Neural crest cell (in vitro differentiated cells): ENCODE measurements at regions not wholly inside any gene's neighbourhood (a gene's known extent, or its start where the extent isn't known, plus 50 kb on each side); places are given as distances from the start of the nearest gene placed in this dataset.
A peak's percentile ranks its signal among the peaks of the same experiment; 100 is the strongest.

Experiments used
- DNase-seq: peaks from one replicate; pipeline ENCODE4 v3.0.0; 2021; ENCODE audit warnings: low read depth, mixed read lengths, low spot score
- H3K27ac Mint-ChIP-seq: one replicate; pipeline ENCODE4 v1.8.0; 2021; ENCODE audit warnings: mild to moderate bottlenecking, mixed read lengths; ENCODE audit not compliant: unreplicated experiment
- H3K27me3 Mint-ChIP-seq: 2 replicates; pipeline ENCODE4 v1.8.0; 2021; ENCODE audit warnings: low read depth, mild to moderate bottlenecking, mixed read lengths
- H3K36me3 Mint-ChIP-seq: 2 replicates; pipeline ENCODE4 v1.8.0; 2021; ENCODE audit warnings: low read depth, mild to moderate bottlenecking, mixed read lengths
- H3K4me1 Mint-ChIP-seq: 2 replicates; pipeline ENCODE4 v1.8.0; 2021; ENCODE audit warnings: mixed read lengths
- H3K4me3 Mint-ChIP-seq: one replicate; pipeline ENCODE4 v1.8.0; 2021; ENCODE audit warnings: mild to moderate bottlenecking, mixed read lengths
- H3K9me3 Mint-ChIP-seq: 2 replicates; pipeline ENCODE4 v1.8.0; 2021; ENCODE audit warnings: mixed read lengths
- TF ChIP-seq, protein P1 (sequence below): fragments of 200-600 bp; sonication (generic); conservative IDR thresholded peaks from 2 replicates; pipeline ENCODE4 v1.5.0; 2021; ENCODE audit warnings: antibody characterized with exemption, mild to moderate bottlenecking

DNA sequence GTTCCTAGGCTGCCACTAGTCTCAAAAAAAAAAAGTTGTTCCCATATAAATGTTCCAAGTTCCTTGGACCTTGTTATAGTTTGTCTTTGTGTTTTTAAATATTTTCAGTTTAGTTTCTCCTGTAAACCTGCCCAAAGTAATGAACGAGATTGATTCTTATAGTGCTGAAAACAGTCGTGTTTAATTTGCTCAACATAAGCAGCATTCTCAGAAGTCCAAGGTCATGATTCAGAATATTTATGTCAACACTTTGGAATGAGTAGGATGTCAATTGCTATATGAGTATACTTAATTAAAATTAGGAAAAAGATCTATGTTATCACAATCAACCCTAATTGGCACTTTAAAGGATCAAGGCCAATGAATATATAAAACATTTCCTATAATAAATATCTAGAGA, 510.9 kb downstream of the PPP4R3C start:
- peaks cover 9% of the 10 kb centered on the region for H3K9me3 Mint-ChIP-seq
- TF ChIP-seq, protein P1, sequence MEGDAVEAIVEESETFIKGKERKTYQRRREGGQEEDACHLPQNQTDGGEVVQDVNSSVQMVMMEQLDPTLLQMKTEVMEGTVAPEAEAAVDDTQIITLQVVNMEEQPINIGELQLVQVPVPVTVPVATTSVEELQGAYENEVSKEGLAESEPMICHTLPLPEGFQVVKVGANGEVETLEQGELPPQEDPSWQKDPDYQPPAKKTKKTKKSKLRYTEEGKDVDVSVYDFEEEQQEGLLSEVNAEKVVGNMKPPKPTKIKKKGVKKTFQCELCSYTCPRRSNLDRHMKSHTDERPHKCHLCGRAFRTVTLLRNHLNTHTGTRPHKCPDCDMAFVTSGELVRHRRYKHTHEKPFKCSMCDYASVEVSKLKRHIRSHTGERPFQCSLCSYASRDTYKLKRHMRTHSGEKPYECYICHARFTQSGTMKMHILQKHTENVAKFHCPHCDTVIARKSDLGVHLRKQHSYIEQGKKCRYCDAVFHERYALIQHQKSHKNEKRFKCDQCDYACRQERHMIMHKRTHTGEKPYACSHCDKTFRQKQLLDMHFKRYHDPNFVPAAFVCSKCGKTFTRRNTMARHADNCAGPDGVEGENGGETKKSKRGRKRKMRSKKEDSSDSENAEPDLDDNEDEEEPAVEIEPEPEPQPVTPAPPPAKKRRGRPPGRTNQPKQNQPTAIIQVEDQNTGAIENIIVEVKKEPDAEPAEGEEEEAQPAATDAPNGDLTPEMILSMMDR, result no peak
- H3K27me3 Mint-ChIP-seq, result no peaks in the 10 kb centered on the region
- peaks cover 2% of the 10 kb centered on the region for H3K36me3 Mint-ChIP-seq
- H3K4me3 Mint-ChIP-seq, result no peak overlapping the region
- no peak overlapping the region for H3K27ac Mint-ChIP-seq
- no peak for DNase-seq
- H3K4me1 Mint-ChIP-seq, result no peaks in the 10 kb centered on the region

DNA sequence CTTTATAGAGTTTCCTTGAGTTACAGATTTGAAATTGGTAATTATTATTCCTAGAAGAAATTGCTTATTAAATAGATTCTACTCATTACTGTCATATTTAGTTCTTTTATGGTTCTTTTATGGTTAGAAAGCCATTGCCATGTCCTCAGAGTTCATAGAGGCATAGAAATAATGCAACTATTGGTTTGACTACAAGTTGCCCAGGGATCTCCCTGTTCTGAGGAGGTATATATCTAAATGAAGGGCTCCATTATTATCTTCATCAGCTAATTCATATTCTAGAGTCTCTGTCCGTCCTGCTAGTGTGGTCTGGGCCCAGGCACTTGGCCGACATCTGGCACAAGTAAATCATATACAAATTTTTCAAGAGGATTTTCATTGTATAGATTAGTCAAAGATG, 535.7 kb downstream of the PPP4R3C start:
- Mint-ChIP-seq H3K27me3 (no peaks in the 10 kb centered on the region), H3K36me3 (no peaks in the 10 kb centered on the region), H3K4me3 (no peak overlapping the region), H3K4me1 (no peaks in the 10 kb centered on the region), H3K27ac (no peak overlapping the region), H3K9me3 (no peaks in the 10 kb centered on the region)
- no peak for DNase-seq
- TF ChIP-seq, protein P1, result no peak

DNA sequence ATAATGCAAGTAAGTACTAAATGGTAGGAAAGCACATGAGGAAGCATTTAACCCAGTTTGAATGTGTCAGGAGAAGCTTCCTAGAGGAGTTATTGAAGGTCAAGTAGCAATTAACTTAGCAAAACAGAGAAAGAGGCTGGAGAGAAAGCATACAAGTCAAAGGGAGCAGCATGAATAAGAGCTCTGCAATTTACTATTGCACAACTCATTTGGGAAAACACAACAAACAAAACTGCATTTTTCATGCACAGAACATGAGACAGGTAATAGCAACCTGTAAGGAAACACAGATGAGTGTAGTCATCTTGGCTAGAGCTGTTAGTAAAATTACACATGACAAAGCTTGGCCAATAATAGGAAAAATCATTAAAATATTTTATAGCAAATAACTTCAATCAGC, 538.1 kb downstream of the PPP4R3C start:
- TF ChIP-seq, protein P1, result no peak
- no peaks in the 10 kb centered on the region for H3K36me3 Mint-ChIP-seq
- no peaks in the 10 kb centered on the region for H3K9me3 Mint-ChIP-seq
- no peaks in the 10 kb centered on the region for H3K27me3 Mint-ChIP-seq
- no peak overlapping the region for H3K4me3 Mint-ChIP-seq
- no peaks in the 10 kb centered on the region for H3K4me1 Mint-ChIP-seq
- no peak overlapping the region for H3K27ac Mint-ChIP-seq
- DNase-seq, result no peak

DNA sequence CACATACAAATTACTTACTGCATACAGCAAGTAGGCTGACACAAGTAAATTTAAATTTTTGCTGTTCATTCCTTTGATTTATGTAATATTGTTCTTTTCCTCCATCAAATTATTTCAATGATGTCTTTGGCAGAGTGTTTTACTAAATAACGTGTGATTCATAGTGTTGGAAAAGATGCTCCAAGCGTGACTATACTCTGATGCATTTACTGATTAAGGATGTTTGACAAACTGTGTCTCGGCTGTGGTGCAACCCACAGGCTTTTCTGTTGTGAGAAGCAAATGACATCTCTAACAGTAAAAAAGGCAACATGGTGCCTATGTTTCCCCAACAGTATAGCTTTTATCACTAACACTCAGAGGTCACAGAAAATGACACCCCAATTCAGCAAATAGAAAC, 540.9 kb downstream of the PPP4R3C start:
- Mint-ChIP-seq H3K27ac (no peak overlapping the region), H3K9me3 (no peaks in the 10 kb centered on the region), H3K4me3 (no peak overlapping the region), H3K36me3 (no peaks in the 10 kb centered on the region), H3K27me3 (no peaks in the 10 kb centered on the region), H3K4me1 (no peaks in the 10 kb centered on the region)
- TF ChIP-seq, protein P1, result no peak
- no peak for DNase-seq

DNA sequence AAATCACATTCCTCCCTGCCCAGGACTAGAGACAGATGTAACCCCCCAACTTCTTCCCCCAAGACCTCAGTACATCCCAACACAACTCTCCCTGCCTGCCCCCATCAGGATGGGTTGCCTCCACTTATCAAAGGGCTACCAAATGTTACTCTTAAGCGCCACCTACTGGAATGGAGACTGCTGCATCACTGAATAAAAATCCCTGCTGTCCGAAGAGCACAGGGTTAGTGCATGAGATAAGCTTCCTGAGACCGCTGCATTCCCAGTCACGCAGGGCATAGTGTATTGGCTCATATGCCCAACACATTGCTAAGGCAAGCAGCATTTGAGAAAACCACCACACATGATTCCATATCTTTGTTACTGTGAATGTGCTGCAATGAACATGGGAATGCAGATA, 544.5 kb downstream of the PPP4R3C start:
- Mint-ChIP-seq H3K27me3 (no peaks in the 10 kb centered on the region), H3K36me3 (no peaks in the 10 kb centered on the region), H3K4me3 (no peak overlapping the region), H3K27ac (no peak overlapping the region), H3K9me3 (peaks cover 4% of the 10 kb centered on the region), H3K4me1 (no peaks in the 10 kb centered on the region)
- TF ChIP-seq, protein P1, result peak; percentile 42
- no peak for DNase-seq

DNA sequence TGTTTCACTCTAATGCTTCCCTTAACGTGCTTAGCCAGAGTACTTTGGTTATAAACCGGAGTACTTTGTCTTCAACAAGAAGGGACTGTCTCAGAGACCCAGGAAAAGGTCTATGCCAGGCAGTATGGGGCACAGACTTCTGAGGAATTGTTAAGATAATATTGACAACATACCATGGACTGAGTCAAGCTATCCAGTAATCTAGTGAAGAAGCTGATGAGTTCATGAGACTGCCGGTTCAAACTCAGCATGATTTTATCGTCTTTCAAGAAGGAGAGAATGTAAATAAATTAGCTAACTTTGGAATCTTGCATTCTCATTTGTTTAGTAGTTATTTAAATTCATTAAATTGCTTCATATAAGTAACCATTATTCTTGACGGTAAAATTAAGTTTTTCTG, 546.1 kb downstream of the PPP4R3C start:
- no peak for DNase-seq
- H3K4me1 Mint-ChIP-seq, result no peaks in the 10 kb centered on the region
- H3K27ac Mint-ChIP-seq, result no peak overlapping the region
- H3K36me3 Mint-ChIP-seq, result no peaks in the 10 kb centered on the region
- peaks cover 4% of the 10 kb centered on the region for H3K9me3 Mint-ChIP-seq
- no peak overlapping the region for H3K4me3 Mint-ChIP-seq
- TF ChIP-seq, protein P1, result no peak
- H3K27me3 Mint-ChIP-seq, result no peaks in the 10 kb centered on the region
